Esophagus muscularis mucosa (tissue), 4 donors: ENCODE measurements at regions not wholly inside any gene's neighbourhood (a gene's known extent, or its start where the extent isn't known, plus 50 kb on each side); places are given as distances from the start of the nearest gene placed in this dataset.

Experiments used
- DNase-seq: peaks from one replicate; pipeline ENCODE4 v3.0.0-alpha.2; 2017; ENCODE audit errors: extremely low spot score
- H3K27ac ChIP-seq, 4 donors: fragments of 200-600 bp; sonication (generic); replicated peaks in 1 of 4; 1 replicate in 3 of 4; 2 replicates in 1 of 4; pipeline ENCODE4 v1.5.1; 2016 to 2019; ENCODE audit warnings: mild to moderate bottlenecking in 1 of 4
- H3K27me3 ChIP-seq, 4 donors: fragments of 200-600 bp; sonication (generic); one replicate each; pipeline versions ENCODE4 v1.5.1 to v1.6.0; 2016 to 2019
- H3K36me3 ChIP-seq, 4 donors: fragments of 200-600 bp; sonication (generic); one replicate each; pipeline ENCODE4 v1.5.1; 2016 to 2019
- H3K4me1 ChIP-seq, 4 donors: fragments of 200-600 bp; sonication (generic); one replicate each; pipeline ENCODE4 v1.5.1; 2016 to 2019
- H3K4me3 ChIP-seq, 4 donors: fragments of 200-600 bp; sonication (generic); 1 replicate in 2 of 4; 2 replicates in 2 of 4; pipeline ENCODE4 v1.5.1; 2016 to 2019; ENCODE audit warnings: mild to moderate bottlenecking in 4 of 4, moderate library complexity in 1 of 4
- H3K9me3 ChIP-seq, 4 donors: fragments of 200-600 bp; sonication (generic); 1 replicate in 3 of 4; 2 replicates in 1 of 4; pipeline ENCODE4 v1.5.1; 2016 to 2019
- EP300 ChIP-seq: sonication (generic); formaldehyde crosslinking; IDR thresholded peaks from one replicate; pipeline ENCODE4 v1.6.1; 2017; ENCODE audit warnings: antibody characterized with exemption
- POLR2A ChIP-seq: fragments of 450-650 bp; IDR thresholded peaks from one replicate; pipeline ENCODE4 v1.6.1; 2017; ENCODE audit warnings: antibody characterized with exemption, moderate library complexity, mild to moderate bottlenecking, low read depth
- POLR2AphosphoS5 ChIP-seq, 2 donors: sonication (generic); formaldehyde crosslinking; IDR thresholded peaks; one replicate each; pipeline ENCODE4 v1.6.1; 2017; ENCODE audit warnings: antibody characterized with exemption in 2 of 2
- WGBS: methylation state at CpG from one replicate; pipeline ENCODE4 v1.1.5; 2018; 5-methylcytosine and 5-hydroxymethylcytosine counted together
- intact Hi-C: fragments of 100-400 bp; cut with DNase I; formaldehyde crosslinking; loops from one replicate; pipeline ENCODE4 v1.15.1; 2023
- TF ChIP-seq, protein P1 (sequence below), 3 experiments: fragments of 200-600 bp in 2 of 3; fragments of 450-650 bp in 1 of 3; sonication (generic) in 2 of 3; IDR thresholded peaks; one replicate each; pipeline ENCODE4 v1.5.1; 2017 to 2019; ENCODE audit warnings: antibody characterized with exemption in 3 of 3, mild to moderate bottlenecking in 2 of 3, moderate library complexity in 1 of 3

- no peaks in the 10 kb centered on the region for H3K36me3 ChIP-seq
- no peak overlapping the region for H3K4me3 ChIP-seq
- H3K27ac ChIP-seq, result no peak overlapping the region
- H3K27me3 ChIP-seq, result peaks cover 13 to 97% (median 57%) of the 10 kb centered on the region in 4 donors
- 80% methylated on average over 8 of the region's 8 CpGs for WGBS
- peaks cover 18 to 27% (median 21%) of the 10 kb centered on the region in 4 donors for H3K4me1 ChIP-seq
- no peaks in the 10 kb centered on the region for H3K9me3 ChIP-seq
- no peak for TF ChIP-seq EP300
- TF ChIP-seq, protein P1, sequence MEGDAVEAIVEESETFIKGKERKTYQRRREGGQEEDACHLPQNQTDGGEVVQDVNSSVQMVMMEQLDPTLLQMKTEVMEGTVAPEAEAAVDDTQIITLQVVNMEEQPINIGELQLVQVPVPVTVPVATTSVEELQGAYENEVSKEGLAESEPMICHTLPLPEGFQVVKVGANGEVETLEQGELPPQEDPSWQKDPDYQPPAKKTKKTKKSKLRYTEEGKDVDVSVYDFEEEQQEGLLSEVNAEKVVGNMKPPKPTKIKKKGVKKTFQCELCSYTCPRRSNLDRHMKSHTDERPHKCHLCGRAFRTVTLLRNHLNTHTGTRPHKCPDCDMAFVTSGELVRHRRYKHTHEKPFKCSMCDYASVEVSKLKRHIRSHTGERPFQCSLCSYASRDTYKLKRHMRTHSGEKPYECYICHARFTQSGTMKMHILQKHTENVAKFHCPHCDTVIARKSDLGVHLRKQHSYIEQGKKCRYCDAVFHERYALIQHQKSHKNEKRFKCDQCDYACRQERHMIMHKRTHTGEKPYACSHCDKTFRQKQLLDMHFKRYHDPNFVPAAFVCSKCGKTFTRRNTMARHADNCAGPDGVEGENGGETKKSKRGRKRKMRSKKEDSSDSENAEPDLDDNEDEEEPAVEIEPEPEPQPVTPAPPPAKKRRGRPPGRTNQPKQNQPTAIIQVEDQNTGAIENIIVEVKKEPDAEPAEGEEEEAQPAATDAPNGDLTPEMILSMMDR (IDR thresholded peaks at IDR 0.05), result no peak
- TF ChIP-seq POLR2AphosphoS5 (IDR thresholded peaks at IDR 0.05), result no peak
- TF ChIP-seq POLR2A, result no peak
- intact Hi-C loops, result no loop called here
- DNase-seq, result no peak
Measured at GRCh38 chr15:96414875-96415274, 84.4 kb downstream of the NR2F2 start.

- DNase-seq, result no peak
- intact Hi-C loops, result no loop called here
- TF ChIP-seq, protein P1 (IDR thresholded peaks at IDR 0.05), result no peak
- TF ChIP-seq EP300 (no peak), POLR2A (no peak), POLR2AphosphoS5 (IDR thresholded peaks at IDR 0.05) (no peak)
- Histone ChIP-seq H3K36me3 (no peaks in the 10 kb centered on the region), H3K9me3 (no peaks in the 10 kb centered on the region), H3K27me3 (peaks cover 6 to 97% (median 51%) of the 10 kb centered on the region in 4 donors), H3K27ac (no peak overlapping the region), H3K4me3 (peak overlapping the region; percentile 40 to 58 (median 42)), H3K4me1 (peaks cover 14 to 20% (median 18%) of the 10 kb centered on the region in 4 donors)
- 56% methylated on average over 17 of the region's 21 CpGs for WGBS
Measured at GRCh38 chr15:96415513-96416217, 85.2 kb downstream of the NR2F2 start.

DNA sequence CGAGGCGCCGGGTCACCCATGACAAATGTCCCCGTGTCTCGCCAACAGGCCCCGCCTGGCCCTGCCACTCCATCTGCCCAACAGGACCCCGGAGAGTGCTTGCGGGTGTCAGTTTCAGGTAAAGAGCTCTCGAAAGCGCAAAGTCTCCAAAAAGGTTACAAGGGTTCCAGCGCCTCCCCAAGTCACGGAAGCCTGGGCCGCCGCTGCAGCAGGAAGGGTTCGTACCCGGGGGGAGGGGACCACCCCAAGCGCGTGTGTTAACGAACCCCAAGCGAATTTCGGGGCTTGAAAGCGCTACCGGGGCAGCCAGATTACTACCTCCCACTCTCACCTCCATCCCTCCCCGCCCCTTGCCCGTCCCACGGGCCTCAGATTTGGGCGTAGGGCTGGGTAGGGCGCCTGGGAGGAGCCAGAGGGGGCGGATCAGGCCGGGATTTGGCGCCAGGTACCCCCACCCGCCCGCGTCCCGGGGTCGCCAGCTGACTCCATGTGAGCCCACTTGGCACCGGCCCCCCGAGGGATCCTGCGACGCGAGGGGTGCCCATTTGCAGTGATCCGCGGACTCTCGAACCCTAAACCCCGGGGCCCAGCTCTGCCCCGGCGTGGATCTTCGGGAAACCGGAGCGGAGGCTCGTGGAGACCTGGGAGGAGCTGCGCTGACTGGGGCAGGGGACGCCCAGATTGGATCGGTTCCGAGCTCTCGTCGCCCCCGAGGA lies 85.9 kb downstream of the NR2F2 start:
- H3K27ac ChIP-seq, result no peak overlapping the region
- DNase-seq, result no peak
- H3K27me3 ChIP-seq, result peaks cover 6 to 97% (median 44%) of the 10 kb centered on the region in 4 donors
- H3K36me3 ChIP-seq, result no peaks in the 10 kb centered on the region
- WGBS, result 7% methylated on average over 17 of the region's 58 CpGs
- H3K4me3 ChIP-seq, result peak overlapping the region; percentile 40 to 58 (median 42)
- H3K4me1 ChIP-seq, result peaks cover 14 to 20% (median 18%) of the 10 kb centered on the region in 4 donors
- H3K9me3 ChIP-seq, result no peaks in the 10 kb centered on the region
- TF ChIP-seq POLR2A, result no peak
- TF ChIP-seq EP300, result no peak
- intact Hi-C loops, result no loop called here

DNA sequence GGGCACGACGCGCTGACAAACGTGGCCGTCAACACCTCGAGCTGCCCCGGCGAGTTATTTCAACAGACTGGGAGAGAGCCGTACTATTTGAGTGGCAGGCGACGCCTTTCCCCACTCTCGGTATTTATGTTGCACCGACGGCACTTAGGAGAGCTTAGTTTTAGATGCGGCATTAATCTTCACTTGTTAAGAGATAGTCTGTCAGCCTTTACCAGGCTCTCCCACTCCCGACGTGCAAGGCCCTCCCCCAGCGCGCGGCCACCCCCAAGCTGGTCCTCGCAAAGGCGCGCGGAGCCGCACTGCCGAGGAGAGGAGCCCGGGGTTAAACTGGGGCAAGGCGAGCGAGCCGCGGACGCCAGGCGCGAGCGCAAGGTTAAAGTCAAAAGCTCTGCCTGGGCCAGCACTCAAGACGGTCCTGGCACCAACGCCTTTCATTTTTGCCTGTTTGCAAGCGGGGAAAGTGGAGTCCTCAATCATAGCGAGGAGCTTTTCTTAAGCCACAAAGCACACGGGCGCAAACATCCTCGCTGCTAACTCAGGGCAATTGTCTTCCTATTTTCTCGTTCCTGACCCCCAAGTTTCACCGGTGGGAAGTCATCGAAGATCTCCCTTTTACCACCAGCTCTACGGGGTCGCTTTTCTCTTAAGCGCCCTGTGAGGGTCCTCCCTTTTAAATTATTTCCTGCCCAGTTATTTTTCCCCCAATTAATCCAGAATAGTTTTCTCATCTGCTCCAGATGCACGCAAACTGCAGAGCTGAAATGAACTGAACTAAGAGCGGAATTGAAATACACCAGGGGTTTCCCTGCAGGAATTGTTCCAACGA lies 86.6 kb downstream of the NR2F2 start:
- 9% methylated on average over 31 of the region's 51 CpGs for WGBS
- peaks cover 14 to 20% (median 18%) of the 10 kb centered on the region in 4 donors for H3K4me1 ChIP-seq
- H3K4me3 ChIP-seq, result peak overlapping the region; percentile 40 to 58 (median 42)
- TF ChIP-seq EP300 (no peak), POLR2AphosphoS5 (IDR thresholded peaks at IDR 0.05) (no peak), POLR2A (no peak)
- TF ChIP-seq, protein P1 (IDR thresholded peaks at IDR 0.05), result no peak
- H3K27me3 ChIP-seq, result peaks cover 6 to 94% (median 41%) of the 10 kb centered on the region in 4 donors
- H3K27ac ChIP-seq, result no peak overlapping the region
- DNase-seq, result no peak
- intact Hi-C loops, result no loop called here
- no peaks in the 10 kb centered on the region for H3K9me3 ChIP-seq
- H3K36me3 ChIP-seq, result no peaks in the 10 kb centered on the region
